HCT116 (cell line): ENCODE measurements at regions not wholly inside any gene's neighbourhood (a gene's known extent, or its start where the extent isn't known, plus 50 kb on each side); places are given as distances from the start of the nearest gene placed in this dataset.

Source experiments
- CEBPB ChIP-seq: IDR thresholded peaks from 2 replicates; pipeline ENCODE4 v1.6.1; 2012; ENCODE audit warnings: low read depth
- REST ChIP-seq: IDR thresholded peaks from 2 replicates; pipeline ENCODE4 v1.6.1; 2012; ENCODE audit warnings: low read depth
- TCF7L2 ChIP-seq: IDR thresholded peaks from 2 replicates; pipeline ENCODE4 v1.7.0; 2011; ENCODE audit warnings: borderline replicate concordance, inconsistent platforms; ENCODE audit not compliant: insufficient read depth, insufficient read length; ENCODE audit errors: extremely low read depth
- ZFX ChIP-seq: fragments of 450-650 bp; IDR thresholded peaks from 2 replicates; pipeline ENCODE4 v1.6.1; 2017

- no peak for TF ChIP-seq TCF7L2
- no peak for TF ChIP-seq REST
- no peak for TF ChIP-seq ZFX
- no peak for TF ChIP-seq CEBPB
Measured at GRCh38 chr10:88115968-88116367, 252.5 kb downstream of the PTEN start.
